Stimulated activated memory B cell treated with anti-CD40 and anti-IgM and Interleukin-4, amounts not matched to agents 10 μg/mL and 1 μg/mL and 100 μg/mL, for 72 hours (primary cell): ENCODE measurements at regions not wholly inside any gene's neighbourhood (a gene's known extent, or its start where the extent isn't known, plus 50 kb on each side); places are given as distances from the start of the nearest gene placed in this dataset.

Experiments
- ATAC-seq: fragments of 150-1000 bp; cut with Tn5 transposase; 2 replicates; pipeline ENCODE4 v1.10.0; 2021
- H3K27ac Mint-ChIP-seq: one replicate; pipeline ENCODE4 v1.8.0; 2022; ENCODE audit warnings: mild to moderate bottlenecking, mixed read lengths
- H3K27me3 Mint-ChIP-seq: one replicate; pipeline ENCODE4 v1.8.0; 2022; ENCODE audit warnings: mixed read lengths
- H3K36me3 Mint-ChIP-seq: one replicate; pipeline ENCODE4 v1.8.0; 2022; ENCODE audit warnings: mixed read lengths
- H3K4me1 Mint-ChIP-seq: one replicate; pipeline ENCODE4 v1.8.0; 2022; ENCODE audit warnings: mixed read lengths
- H3K4me3 Mint-ChIP-seq: one replicate; pipeline ENCODE4 v1.8.0; 2022; ENCODE audit warnings: mild to moderate bottlenecking, moderate library complexity, mixed read lengths
- H3K9me3 Mint-ChIP-seq: one replicate; pipeline ENCODE4 v1.8.0; 2022; ENCODE audit warnings: mixed read lengths

GRCh38 chr13:111394211-111394922, 73.9 kb downstream of the TEX29 start:
- Mint-ChIP-seq H3K27me3 (peaks cover 4% of the 10 kb centered on the region), H3K27ac (no peak overlapping the region), H3K36me3 (no peaks in the 10 kb centered on the region), H3K9me3 (no peaks in the 10 kb centered on the region), H3K4me1 (no peaks in the 10 kb centered on the region), H3K4me3 (no peak overlapping the region)
- no peak for ATAC-seq

- ATAC-seq, result no peak
- Mint-ChIP-seq H3K4me3 (no peak overlapping the region), H3K4me1 (no peaks in the 10 kb centered on the region), H3K27ac (no peak overlapping the region), H3K9me3 (no peaks in the 10 kb centered on the region), H3K36me3 (no peaks in the 10 kb centered on the region), H3K27me3 (no peaks in the 10 kb centered on the region)
Measured at GRCh38 chr13:111395511-111396393, 75.3 kb downstream of the TEX29 start.

- no peak for ATAC-seq
- no peaks in the 10 kb centered on the region for H3K4me1 Mint-ChIP-seq
- H3K4me3 Mint-ChIP-seq, result no peak overlapping the region
- H3K9me3 Mint-ChIP-seq, result no peaks in the 10 kb centered on the region
- no peak overlapping the region for H3K27ac Mint-ChIP-seq
- H3K27me3 Mint-ChIP-seq, result no peaks in the 10 kb centered on the region
- no peaks in the 10 kb centered on the region for H3K36me3 Mint-ChIP-seq
Measured at GRCh38 chr13:111396457-111396856, 76.0 kb downstream of the TEX29 start.

GRCh38 chr13:111397202-111397880, 76.9 kb downstream of the TEX29 start:
- H3K36me3 Mint-ChIP-seq, result no peaks in the 10 kb centered on the region
- no peaks in the 10 kb centered on the region for H3K4me1 Mint-ChIP-seq
- H3K9me3 Mint-ChIP-seq, result no peaks in the 10 kb centered on the region
- no peak overlapping the region for H3K4me3 Mint-ChIP-seq
- ATAC-seq, result no peak
- no peaks in the 10 kb centered on the region for H3K27me3 Mint-ChIP-seq
- H3K27ac Mint-ChIP-seq, result no peak overlapping the region

GRCh38 chr13:111398196-111398595, 77.8 kb downstream of the TEX29 start:
- no peaks in the 10 kb centered on the region for H3K36me3 Mint-ChIP-seq
- H3K27ac Mint-ChIP-seq, result no peak overlapping the region
- peaks cover under 1% of the 10 kb centered on the region for H3K27me3 Mint-ChIP-seq
- no peaks in the 10 kb centered on the region for H3K4me1 Mint-ChIP-seq
- no peak overlapping the region for H3K4me3 Mint-ChIP-seq
- H3K9me3 Mint-ChIP-seq, result no peaks in the 10 kb centered on the region
- no peak for ATAC-seq

- H3K9me3 Mint-ChIP-seq, result no peaks in the 10 kb centered on the region
- peaks cover 7% of the 10 kb centered on the region for H3K27me3 Mint-ChIP-seq
- no peaks in the 10 kb centered on the region for H3K36me3 Mint-ChIP-seq
- H3K4me3 Mint-ChIP-seq, result no peak overlapping the region
- ATAC-seq, result no peak
- H3K4me1 Mint-ChIP-seq, result no peaks in the 10 kb centered on the region
- no peak overlapping the region for H3K27ac Mint-ChIP-seq
Measured at GRCh38 chr13:111398715-111399299, 78.4 kb downstream of the TEX29 start.

- H3K4me1 Mint-ChIP-seq, result no peaks in the 10 kb centered on the region
- no peak for ATAC-seq
- H3K36me3 Mint-ChIP-seq, result no peaks in the 10 kb centered on the region
- H3K9me3 Mint-ChIP-seq, result no peaks in the 10 kb centered on the region
- H3K27me3 Mint-ChIP-seq, result peaks cover 12% of the 10 kb centered on the region
- H3K4me3 Mint-ChIP-seq, result no peak overlapping the region
- no peak overlapping the region for H3K27ac Mint-ChIP-seq
Measured at GRCh38 chr13:111399334-111399733, 78.9 kb downstream of the TEX29 start.

GRCh38 chr13:111399776-111400538, 79.5 kb downstream of the TEX29 start:
- Mint-ChIP-seq H3K27ac (no peak overlapping the region), H3K4me1 (no peaks in the 10 kb centered on the region), H3K4me3 (no peak overlapping the region), H3K9me3 (no peaks in the 10 kb centered on the region), H3K27me3 (peaks cover 18% of the 10 kb centered on the region), H3K36me3 (no peaks in the 10 kb centered on the region)
- ATAC-seq, result no peak

GRCh38 chr13:111401151-111401550, 80.7 kb downstream of the TEX29 start:
- H3K27ac Mint-ChIP-seq, result no peak overlapping the region
- H3K36me3 Mint-ChIP-seq, result no peaks in the 10 kb centered on the region
- H3K4me1 Mint-ChIP-seq, result no peaks in the 10 kb centered on the region
- H3K4me3 Mint-ChIP-seq, result no peak overlapping the region
- peaks cover 21% of the 10 kb centered on the region for H3K27me3 Mint-ChIP-seq
- no peak for ATAC-seq
- H3K9me3 Mint-ChIP-seq, result no peaks in the 10 kb centered on the region

GRCh38 chr13:111401755-111402154, 81.3 kb downstream of the TEX29 start:
- H3K27me3 Mint-ChIP-seq, result peaks cover 21% of the 10 kb centered on the region
- no peak overlapping the region for H3K4me3 Mint-ChIP-seq

GRCh38 chr13:111402441-111402840, 82.0 kb downstream of the TEX29 start:
- Mint-ChIP-seq H3K27me3 (peaks cover 21% of the 10 kb centered on the region), H3K4me1 (no peaks in the 10 kb centered on the region), H3K9me3 (no peaks in the 10 kb centered on the region), H3K36me3 (no peaks in the 10 kb centered on the region), H3K27ac (no peak overlapping the region), H3K4me3 (no peak overlapping the region)
- ATAC-seq, result no peak

More at GRCh38 chr13:111401755-111402154, 81.3 kb downstream of the TEX29 start:
- Mint-ChIP-seq H3K36me3 (no peaks in the 10 kb centered on the region), H3K4me1 (no peaks in the 10 kb centered on the region), H3K9me3 (no peaks in the 10 kb centered on the region), H3K27ac (no peak overlapping the region)
- no peak for ATAC-seq

GRCh38 chr13:111403266-111403665, 82.8 kb downstream of the TEX29 start:
- H3K27ac Mint-ChIP-seq, result no peak overlapping the region
- H3K9me3 Mint-ChIP-seq, result no peaks in the 10 kb centered on the region
- H3K36me3 Mint-ChIP-seq, result no peaks in the 10 kb centered on the region
- no peaks in the 10 kb centered on the region for H3K4me1 Mint-ChIP-seq
- peaks cover 21% of the 10 kb centered on the region for H3K27me3 Mint-ChIP-seq
- no peak for ATAC-seq
- no peak overlapping the region for H3K4me3 Mint-ChIP-seq

- H3K9me3 Mint-ChIP-seq, result no peaks in the 10 kb centered on the region
- H3K27me3 Mint-ChIP-seq, result peaks cover 21% of the 10 kb centered on the region
- H3K27ac Mint-ChIP-seq, result no peak overlapping the region
- no peaks in the 10 kb centered on the region for H3K36me3 Mint-ChIP-seq
- no peaks in the 10 kb centered on the region for H3K4me1 Mint-ChIP-seq
- ATAC-seq, result no peak
- no peak overlapping the region for H3K4me3 Mint-ChIP-seq
Measured at GRCh38 chr13:111404746-111405145, 84.3 kb downstream of the TEX29 start.

- no peak for ATAC-seq
- no peak overlapping the region for H3K4me3 Mint-ChIP-seq
- no peaks in the 10 kb centered on the region for H3K4me1 Mint-ChIP-seq
- H3K27ac Mint-ChIP-seq, result no peak overlapping the region
- H3K9me3 Mint-ChIP-seq, result no peaks in the 10 kb centered on the region
- no peaks in the 10 kb centered on the region for H3K36me3 Mint-ChIP-seq
- peaks cover 24% of the 10 kb centered on the region for H3K27me3 Mint-ChIP-seq
Measured at GRCh38 chr13:111406636-111407035, 86.2 kb downstream of the TEX29 start.
